H9 (cell line): ENCODE measurements at regions not wholly inside any gene's neighbourhood (a gene's known extent, or its start where the extent isn't known, plus 50 kb on each side); places are given as distances from the start of the nearest gene placed in this dataset.

Experiments
- DNase-seq: peaks from one replicate; pipeline ENCODE4 v3.0.0-alpha.2; 2017
- H2AFZ ChIP-seq: one replicate; pipeline ENCODE4 v1.6.1; 2013; ENCODE audit warnings: mild to moderate bottlenecking, low read length, control low read depth, moderate library complexity
- H2AK5ac ChIP-seq: 2 replicates; pipeline ENCODE4 v1.6.1; 2013; ENCODE audit warnings: low read length, control low read depth, mixed read lengths; ENCODE audit not compliant: insufficient read length
- H2BK120ac ChIP-seq: one replicate; pipeline ENCODE4 v1.6.1; 2013; ENCODE audit warnings: low read depth, mild to moderate bottlenecking, low read length, control low read depth, inconsistent platforms; ENCODE audit not compliant: poor library complexity, severe bottlenecking
- H2BK12ac ChIP-seq: 2 replicates; pipeline ENCODE4 v1.6.1; 2013; ENCODE audit warnings: low read length, control low read depth, mixed read lengths, low read depth; ENCODE audit not compliant: insufficient read length
- H2BK15ac ChIP-seq: 2 replicates; pipeline ENCODE4 v1.6.1; 2013; ENCODE audit warnings: low read depth, low read length, control low read depth
- H2BK20ac ChIP-seq: one replicate; pipeline ENCODE4 v1.6.1; 2013; ENCODE audit warnings: low read depth, mild to moderate bottlenecking, low read length, control low read depth, inconsistent platforms; ENCODE audit not compliant: poor library complexity, severe bottlenecking
- H2BK5ac ChIP-seq: 2 replicates; pipeline ENCODE4 v1.6.1; 2013; ENCODE audit warnings: low read length, control low read depth, mixed read lengths; ENCODE audit not compliant: insufficient read length
- H3K14ac ChIP-seq: 2 replicates; pipeline ENCODE4 v1.6.1; 2013; ENCODE audit warnings: low read length, control low read depth; ENCODE audit not compliant: insufficient read depth
- H3K18ac ChIP-seq: 2 replicates; pipeline ENCODE4 v1.6.1; 2013; ENCODE audit warnings: low read depth, mild to moderate bottlenecking, mixed read lengths, low read length, control low read depth; ENCODE audit not compliant: insufficient read length
- H3K23ac ChIP-seq: 2 replicates; pipeline ENCODE4 v1.6.1; 2013; ENCODE audit warnings: low read length, control low read depth, mixed read lengths, low read depth; ENCODE audit not compliant: insufficient read length
- H3K23me2 ChIP-seq: 2 replicates; pipeline ENCODE4 v1.6.1; 2013; ENCODE audit warnings: low read depth, mild to moderate bottlenecking, mixed read lengths, low read length, control low read depth; ENCODE audit not compliant: insufficient read length, poor library complexity, severe bottlenecking
- H3K27ac ChIP-seq: 2 replicates; pipeline ENCODE4 v1.5.1; 2013; ENCODE audit warnings: low read length, control low read depth, mixed read lengths, low read depth; ENCODE audit not compliant: insufficient read length
- H3K27me3 ChIP-seq: 2 replicates; pipeline ENCODE4 v1.6.1; 2013; ENCODE audit warnings: low read length, control low read depth, inconsistent platforms; ENCODE audit not compliant: insufficient read depth
- H3K4ac ChIP-seq: 2 replicates; pipeline ENCODE4 v1.6.1; 2013; ENCODE audit warnings: low read depth, mild to moderate bottlenecking, control low read depth, inconsistent platforms, low read length, moderate library complexity
- H3K4me1 ChIP-seq: 2 replicates; pipeline ENCODE4 v1.6.1; 2013; ENCODE audit warnings: low read length, control low read depth, inconsistent platforms; ENCODE audit not compliant: insufficient read depth
- H3K4me2 ChIP-seq: 2 replicates; pipeline ENCODE4 v1.6.1; 2013; ENCODE audit warnings: low read length, control low read depth, mixed read lengths; ENCODE audit not compliant: insufficient read length, insufficient read depth
- H3K56ac ChIP-seq: 2 replicates; pipeline ENCODE4 v1.6.1; 2013; ENCODE audit warnings: low read depth, mild to moderate bottlenecking, mixed read lengths, low read length, control low read depth; ENCODE audit not compliant: insufficient read length
- H3K79me1 ChIP-seq: 2 replicates; pipeline ENCODE4 v1.6.1; 2013; ENCODE audit warnings: low read depth, mild to moderate bottlenecking, moderate library complexity, low read length, control low read depth, inconsistent platforms; ENCODE audit not compliant: insufficient read depth, poor library complexity, severe bottlenecking
- H3K79me2 ChIP-seq: 2 replicates; pipeline ENCODE4 v1.6.1; 2013; ENCODE audit warnings: low read length, control low read depth, inconsistent platforms; ENCODE audit not compliant: insufficient read depth
- H3K9ac ChIP-seq: 2 replicates; pipeline ENCODE4 v1.6.1; 2013; ENCODE audit warnings: low read length, control low read depth, mixed read lengths; ENCODE audit not compliant: insufficient read length; ENCODE audit errors: extremely low read depth
- H3K9me3 ChIP-seq: one replicate; pipeline ENCODE4 v1.6.1; 2013; ENCODE audit warnings: low read depth, low read length, inconsistent platforms; ENCODE audit not compliant: control insufficient read depth
- H3T11ph ChIP-seq: one replicate; pipeline ENCODE4 v1.6.1; 2013; ENCODE audit warnings: mild to moderate bottlenecking, low read length, control low read depth, inconsistent platforms
- H4K20me1 ChIP-seq: one replicate; pipeline ENCODE4 v1.6.1; 2013; ENCODE audit not compliant: control insufficient read depth, insufficient read length, insufficient read depth
- H4K5ac ChIP-seq: 2 replicates; pipeline ENCODE4 v1.6.1; 2013; ENCODE audit warnings: low read depth, mild to moderate bottlenecking, mixed read lengths, low read length, control low read depth; ENCODE audit not compliant: insufficient read length
- H4K8ac ChIP-seq: replicated peaks from 2 replicates; pipeline ENCODE4 v1.6.1; 2013; ENCODE audit warnings: low read length, control low read depth, mixed read lengths, low read depth; ENCODE audit not compliant: insufficient read length
- H4K91ac ChIP-seq: 2 replicates; pipeline ENCODE4 v1.6.1; 2013; ENCODE audit warnings: low read depth, mild to moderate bottlenecking, moderate library complexity, mixed read lengths, low read length, control low read depth; ENCODE audit not compliant: insufficient read length
- H3K27ac Mint-ChIP-seq, 3 experiments: 2 replicates in 2 of 3; 3 replicates in 1 of 3; pipeline ENCODE4 v1.8.0; 2020 to 2021; ENCODE audit warnings: mixed read lengths in 3 of 3, mild to moderate bottlenecking in 1 of 3, moderate library complexity in 1 of 3
- H3K27me3 Mint-ChIP-seq: 2 replicates; pipeline ENCODE4 v1.8.0; 2021; ENCODE audit warnings: low read depth, mild to moderate bottlenecking, moderate library complexity, mixed read lengths
- H3K36me3 Mint-ChIP-seq, 3 experiments: 2 replicates in 2 of 3; 3 replicates in 1 of 3; pipeline ENCODE4 v1.8.0; 2020 to 2021; ENCODE audit warnings: low read depth in 3 of 3, mixed read lengths in 3 of 3; ENCODE audit not compliant: insufficient read depth in 1 of 3
- H3K4me1 Mint-ChIP-seq, 2 experiments: 2 replicates each; pipeline ENCODE4 v1.8.0; 2020; ENCODE audit warnings: mixed read lengths in 2 of 2
- H3K4me3 Mint-ChIP-seq, 2 experiments: 2 replicates in 1 of 2; 3 replicates in 1 of 2; pipeline ENCODE4 v1.8.0; 2020 to 2021; ENCODE audit warnings: mild to moderate bottlenecking in 2 of 2, mixed read lengths in 2 of 2, moderate library complexity in 1 of 2
- H3K9me3 Mint-ChIP-seq, 2 experiments: 2 replicates in 1 of 2; 3 replicates in 1 of 2; pipeline ENCODE4 v1.8.0; 2020; ENCODE audit warnings: mild to moderate bottlenecking in 2 of 2, mixed read lengths in 2 of 2, moderate library complexity in 1 of 2
- CTCF ChIP-seq: fragments of 200-600 bp; sonication (generic); conservative IDR thresholded peaks from 3 replicates; pipeline ENCODE4 v1.8.0; 2021; ENCODE audit warnings: antibody characterized with exemption, mild to moderate bottlenecking
- WGBS: extraction: QIAGEN DNeasy Blood & Tissue Kit; methylation state at CpG from one replicate; pipeline ENCODE4 v1.1.7; 2013; ENCODE audit warnings: missing lambda C conversion rate, low lambda C conversion rate, mixed read lengths; ENCODE audit not compliant: insufficient read length; ENCODE audit errors: extremely low coverage; 5-methylcytosine and 5-hydroxymethylcytosine counted together

- no peak for TF ChIP-seq CTCF
- no peak overlapping the region for H3K4me3 Mint-ChIP-seq
- no peaks in the 10 kb centered on the region for H3K9me3 ChIP-seq
- H3K27ac ChIP-seq, result no peak overlapping the region
- H3K27me3 ChIP-seq, result no peaks in the 10 kb centered on the region
- H2BK12ac ChIP-seq, result no peak overlapping the region
- H3K27me3 Mint-ChIP-seq, result no peaks in the 10 kb centered on the region
- peak overlapping the region in 2 of 3 experiments; percentile 50 to 63; a peak in 3 of 7 replicates for H3K27ac Mint-ChIP-seq
- DNase-seq, result no peak
- peaks cover 2 to 18% (median 3%) of the 10 kb centered on the region in 3 experiments; a peak in 3 of 7 replicates for H3K36me3 Mint-ChIP-seq
- H3K56ac ChIP-seq, result no peak overlapping the region
- no peak overlapping the region for H3K4me2 ChIP-seq
- peaks cover 41 to 44% of the 10 kb centered on the region in 2 experiments for H3K4me1 Mint-ChIP-seq
- H3K9me3 Mint-ChIP-seq, result peaks cover 3 to 12% of the 10 kb centered on the region in 2 experiments; a peak in 4 of 5 replicates
- no peaks in the 10 kb centered on the region for H3K79me2 ChIP-seq
- no CpG with 5 or more reads among the region's 5 CpGs for WGBS
- H3K79me1 ChIP-seq, result no peaks in the 10 kb centered on the region
- no peak overlapping the region for H4K91ac ChIP-seq
- no peak overlapping the region for H3K14ac ChIP-seq
- H2BK120ac ChIP-seq, result no peak overlapping the region
- no peak overlapping the region for H2BK20ac ChIP-seq
- H2AFZ ChIP-seq, result no peak overlapping the region
- no peak overlapping the region for H3K23ac ChIP-seq
- H3K18ac ChIP-seq, result no peak overlapping the region
- no peaks in the 10 kb centered on the region for H4K20me1 ChIP-seq
- no peak overlapping the region for H3K4ac ChIP-seq
- no peak overlapping the region for H2BK5ac ChIP-seq
- H4K8ac ChIP-seq, result no peak overlapping the region
- H3K4me1 ChIP-seq, result peaks cover 3% of the 10 kb centered on the region; the same call in 1 of the 2 replicates
- H3K23me2 ChIP-seq, result no peaks in the 10 kb centered on the region
- no peak overlapping the region for H2BK15ac ChIP-seq
- no peak overlapping the region for H2AK5ac ChIP-seq
- no peak overlapping the region for H4K5ac ChIP-seq
- H3T11ph ChIP-seq, result no peak overlapping the region
- no peak overlapping the region for H3K9ac ChIP-seq
Observed at GRCh38 chr16:6122401-6122800, 1024.8 kb upstream of the EEF2KMT start.
